Neural cell (in vitro differentiated cells): ENCODE measurements at regions not wholly inside any gene's neighbourhood (a gene's known extent, or its start where the extent isn't known, plus 50 kb on each side); places are given as distances from the start of the nearest gene placed in this dataset.

Source experiments
- H2AFZ ChIP-seq: fragments of 200-600, 300-800 bp; sonication (generic), shearing (Covaris generic); 2 replicates; pipeline ENCODE4 v1.6.0; 2014; ENCODE audit warnings: low read depth, mild to moderate bottlenecking, antibody characterized with exemption, low read length, moderate library complexity
- H3F3A ChIP-seq: fragments of 200-600 bp; shearing (Covaris generic); 2 replicates; pipeline ENCODE4 v1.6.1; 2016; ENCODE audit warnings: mild to moderate bottlenecking, moderate library complexity, mixed read lengths, antibody characterized with exemption, low read length; ENCODE audit not compliant: insufficient read depth, poor library complexity, severe bottlenecking
- H3K27ac ChIP-seq: fragments of 200-600, 300-800 bp; sonication (generic), shearing (Covaris generic); 2 replicates; pipeline ENCODE4 v1.5.1; 2014; ENCODE audit warnings: mild to moderate bottlenecking, low read length, moderate library complexity
- H3K27me3 ChIP-seq: fragments of 300-800, 200-600 bp; sonication (generic), shearing (Covaris generic); 2 replicates; pipeline ENCODE4 v1.6.0; 2014; ENCODE audit warnings: mild to moderate bottlenecking, low read depth, low read length, moderate library complexity; ENCODE audit not compliant: insufficient read depth
- H3K36me3 ChIP-seq: fragments of 300-800, 200-600 bp; sonication (generic), shearing (Covaris generic); 2 replicates; pipeline ENCODE4 v1.5.1; 2014; ENCODE audit warnings: mild to moderate bottlenecking, antibody characterized with exemption, low read length, moderate library complexity; ENCODE audit not compliant: insufficient read depth
- H3K4me2 ChIP-seq: fragments of 300-800, 200-600 bp; sonication (generic), shearing (Covaris generic); 2 replicates; pipeline ENCODE4 v1.6.0; 2014; ENCODE audit warnings: mild to moderate bottlenecking, low read length
- H3K4me3 ChIP-seq: fragments of 300-800, 200-600 bp; sonication (generic), shearing (Covaris generic); 2 replicates; pipeline ENCODE4 v1.5.1; 2014; ENCODE audit warnings: mild to moderate bottlenecking, low read length, moderate library complexity
- H3K79me2 ChIP-seq: fragments of 200-600 bp; shearing (Covaris generic); replicated peaks from 2 replicates; pipeline ENCODE4 v1.6.0; 2014; ENCODE audit warnings: mild to moderate bottlenecking, low read length, moderate library complexity; ENCODE audit not compliant: insufficient read depth
- H3K9ac ChIP-seq: fragments of 300-800, 200-600 bp; sonication (generic), shearing (Covaris generic); 2 replicates; pipeline ENCODE4 v1.6.1; 2016; ENCODE audit warnings: mild to moderate bottlenecking, low read length, mixed read lengths
- H3K9me2 ChIP-seq: fragments of 200-600 bp; shearing (Covaris generic); 2 replicates; pipeline ENCODE4 v1.6.1; 2016; ENCODE audit warnings: mild to moderate bottlenecking, low read length, mixed read lengths; ENCODE audit not compliant: insufficient read depth
- H3K9me3 ChIP-seq: fragments of 200-600, 300-800 bp; sonication (generic), shearing (Covaris generic); 2 replicates; pipeline ENCODE4 v1.6.1; 2016; ENCODE audit warnings: mild to moderate bottlenecking, mixed run types, low read length, moderate library complexity, mixed read lengths
- H4K20me1 ChIP-seq: fragments of 200-600 bp; shearing (Covaris generic); 2 replicates; pipeline ENCODE4 v1.6.1; 2016; ENCODE audit warnings: mild to moderate bottlenecking, mixed run types; ENCODE audit not compliant: insufficient read depth
- EP300 ChIP-seq: fragments of 450-650 bp; conservative IDR thresholded peaks from 2 replicates; pipeline ENCODE4 v1.6.1; 2014; ENCODE audit warnings: antibody characterized with exemption, mild to moderate bottlenecking, moderate library complexity; ENCODE audit not compliant: poor library complexity, severe bottlenecking
- EZH2 ChIP-seq: fragments of 200-600, 300-800 bp; shearing (Covaris generic), sonication (generic); IDR thresholded peaks from 2 replicates; pipeline ENCODE4 v1.6.1; 2014; ENCODE audit warnings: antibody characterized with exemption, low read length, borderline replicate concordance, mild to moderate bottlenecking; ENCODE audit not compliant: insufficient read depth, poor library complexity, severe bottlenecking
- MXI1 ChIP-seq: fragments of 450-650 bp; conservative IDR thresholded peaks from 2 replicates; pipeline ENCODE4 v1.6.1; 2014; ENCODE audit warnings: antibody characterized with exemption, mild to moderate bottlenecking; ENCODE audit not compliant: poor library complexity, severe bottlenecking
- POLR2AphosphoS5 ChIP-seq: IDR thresholded peaks from 2 replicates; pipeline ENCODE4 v1.6.1; 2012
- RAD21 ChIP-seq: fragments of 450-650 bp; conservative IDR thresholded peaks from 2 replicates; pipeline ENCODE4 v1.6.1; 2014; ENCODE audit warnings: antibody characterized with exemption, mild to moderate bottlenecking, moderate library complexity
- SMC3 ChIP-seq: fragments of 450-650 bp; conservative IDR thresholded peaks from 2 replicates; pipeline ENCODE4 v1.6.1; 2014; ENCODE audit warnings: antibody characterized with exemption, mild to moderate bottlenecking, moderate library complexity; ENCODE audit not compliant: poor library complexity
- TAF1 ChIP-seq: IDR thresholded peaks from 2 replicates; pipeline ENCODE4 v1.6.1; 2012; ENCODE audit warnings: low read depth
- TF ChIP-seq, protein P1 (sequence below): IDR thresholded peaks from 2 replicates; pipeline ENCODE4 v1.6.1; 2012; ENCODE audit warnings: borderline replicate concordance
- TF ChIP-seq, protein P2 (sequence below): fragments of 450-650 bp; IDR thresholded peaks from 2 replicates; pipeline ENCODE4 v1.5.1; 2014; ENCODE audit warnings: antibody characterized with exemption, mild to moderate bottlenecking, moderate library complexity; ENCODE audit not compliant: poor library complexity, severe bottlenecking

DNA sequence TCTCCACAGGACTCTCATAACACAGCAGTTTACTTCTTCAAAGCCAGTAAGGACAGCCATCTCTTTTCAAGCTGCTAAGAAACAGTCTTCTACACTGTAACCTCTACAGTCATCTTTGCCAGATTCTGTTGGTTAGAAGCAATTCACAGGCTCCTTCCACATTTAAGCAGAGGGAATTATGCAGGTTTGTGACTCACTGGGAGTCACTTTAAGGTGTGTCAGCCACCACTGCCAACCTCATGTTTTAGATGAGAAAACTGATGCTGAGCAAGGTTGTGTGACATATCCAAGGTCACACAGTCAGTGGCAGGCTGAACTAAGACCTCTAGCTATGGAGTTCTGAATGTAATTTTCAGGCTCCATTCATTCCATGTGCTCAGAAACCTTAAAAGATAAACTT, 143.5 kb downstream of the QDPR start:
- Histone ChIP-seq H3K36me3 (no peaks in the 10 kb centered on the region), H3K4me3 (no peak overlapping the region), H3F3A (no peaks in the 10 kb centered on the region), H2AFZ (no peak overlapping the region), H3K4me2 (no peak overlapping the region), H3K9me3 (no peaks in the 10 kb centered on the region), H3K9me2 (no peaks in the 10 kb centered on the region), H4K20me1 (no peaks in the 10 kb centered on the region), H3K27ac (no peak overlapping the region), H3K9ac (no peak overlapping the region), H3K27me3 (no peaks in the 10 kb centered on the region), H3K79me2 (no peaks in the 10 kb centered on the region)
- TF ChIP-seq POLR2AphosphoS5 (no peak), EZH2 (no peak), TAF1 (no peak), SMC3 (no peak)

DNA sequence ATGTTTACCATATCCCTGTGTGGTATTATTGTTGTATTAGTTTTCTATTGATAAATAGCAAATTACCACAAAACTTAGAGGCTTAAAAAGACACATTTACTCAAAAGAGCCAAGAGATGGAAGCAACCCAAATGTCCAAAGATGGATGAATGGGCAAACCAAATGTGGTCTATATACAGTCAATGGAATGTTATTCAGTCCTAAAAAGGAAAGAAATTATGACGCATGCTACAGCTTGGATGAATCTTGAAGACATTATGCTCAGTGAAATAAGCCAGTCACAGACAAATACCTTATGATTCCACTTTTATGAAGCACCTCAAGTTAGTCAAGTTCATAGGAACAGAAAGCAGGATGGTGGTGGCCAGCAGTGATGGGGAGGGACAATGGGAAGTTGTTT, 144.7 kb downstream of the QDPR start:
- Histone ChIP-seq H3K27ac (no peak overlapping the region), H3K27me3 (no peaks in the 10 kb centered on the region), H2AFZ (no peak overlapping the region), H3K9ac (no peak overlapping the region), H3K9me3 (no peaks in the 10 kb centered on the region), H4K20me1 (no peaks in the 10 kb centered on the region), H3K79me2 (no peaks in the 10 kb centered on the region), H3K9me2 (no peaks in the 10 kb centered on the region), H3K4me2 (no peak overlapping the region), H3F3A (no peaks in the 10 kb centered on the region), H3K36me3 (no peaks in the 10 kb centered on the region), H3K4me3 (no peak overlapping the region)
- TF ChIP-seq SMC3 (no peak), EP300 (no peak), POLR2AphosphoS5 (no peak), EZH2 (no peak), RAD21 (no peak), TAF1 (no peak)
- TF ChIP-seq, protein P1, sequence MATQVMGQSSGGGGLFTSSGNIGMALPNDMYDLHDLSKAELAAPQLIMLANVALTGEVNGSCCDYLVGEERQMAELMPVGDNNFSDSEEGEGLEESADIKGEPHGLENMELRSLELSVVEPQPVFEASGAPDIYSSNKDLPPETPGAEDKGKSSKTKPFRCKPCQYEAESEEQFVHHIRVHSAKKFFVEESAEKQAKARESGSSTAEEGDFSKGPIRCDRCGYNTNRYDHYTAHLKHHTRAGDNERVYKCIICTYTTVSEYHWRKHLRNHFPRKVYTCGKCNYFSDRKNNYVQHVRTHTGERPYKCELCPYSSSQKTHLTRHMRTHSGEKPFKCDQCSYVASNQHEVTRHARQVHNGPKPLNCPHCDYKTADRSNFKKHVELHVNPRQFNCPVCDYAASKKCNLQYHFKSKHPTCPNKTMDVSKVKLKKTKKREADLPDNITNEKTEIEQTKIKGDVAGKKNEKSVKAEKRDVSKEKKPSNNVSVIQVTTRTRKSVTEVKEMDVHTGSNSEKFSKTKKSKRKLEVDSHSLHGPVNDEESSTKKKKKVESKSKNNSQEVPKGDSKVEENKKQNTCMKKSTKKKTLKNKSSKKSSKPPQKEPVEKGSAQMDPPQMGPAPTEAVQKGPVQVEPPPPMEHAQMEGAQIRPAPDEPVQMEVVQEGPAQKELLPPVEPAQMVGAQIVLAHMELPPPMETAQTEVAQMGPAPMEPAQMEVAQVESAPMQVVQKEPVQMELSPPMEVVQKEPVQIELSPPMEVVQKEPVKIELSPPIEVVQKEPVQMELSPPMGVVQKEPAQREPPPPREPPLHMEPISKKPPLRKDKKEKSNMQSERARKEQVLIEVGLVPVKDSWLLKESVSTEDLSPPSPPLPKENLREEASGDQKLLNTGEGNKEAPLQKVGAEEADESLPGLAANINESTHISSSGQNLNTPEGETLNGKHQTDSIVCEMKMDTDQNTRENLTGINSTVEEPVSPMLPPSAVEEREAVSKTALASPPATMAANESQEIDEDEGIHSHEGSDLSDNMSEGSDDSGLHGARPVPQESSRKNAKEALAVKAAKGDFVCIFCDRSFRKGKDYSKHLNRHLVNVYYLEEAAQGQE = no peak

DNA sequence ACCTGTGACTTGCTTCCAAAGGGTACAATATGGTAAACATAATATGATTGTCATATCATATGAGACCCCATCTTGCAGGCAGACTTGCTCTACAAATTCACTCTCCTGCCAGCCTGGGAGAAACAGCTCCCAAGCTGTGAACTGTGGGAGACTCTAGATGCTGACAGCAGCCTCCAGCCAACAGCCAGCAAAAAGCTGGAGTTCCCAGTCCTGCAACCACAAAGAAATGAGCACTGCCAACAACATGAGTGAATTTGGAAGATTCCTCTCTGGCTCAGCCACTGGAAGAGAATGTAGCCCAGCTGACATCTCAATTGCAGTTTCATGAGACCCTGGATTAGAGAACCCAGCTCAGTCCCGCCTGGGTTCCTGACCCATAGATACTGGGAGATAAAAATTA, 145.4 kb downstream of the QDPR start:
- no peaks in the 10 kb centered on the region for H3K9me3 ChIP-seq
- H3K4me3 ChIP-seq = no peak overlapping the region
- H3K36me3 ChIP-seq = no peaks in the 10 kb centered on the region
- no peaks in the 10 kb centered on the region for H3K79me2 ChIP-seq
- no peaks in the 10 kb centered on the region for H4K20me1 ChIP-seq
- H2AFZ ChIP-seq = no peak overlapping the region
- TF ChIP-seq RAD21 (no peak), SMC3 (no peak), MXI1 (no peak), EZH2 (no peak), TAF1 (no peak)
- TF ChIP-seq, protein P2, sequence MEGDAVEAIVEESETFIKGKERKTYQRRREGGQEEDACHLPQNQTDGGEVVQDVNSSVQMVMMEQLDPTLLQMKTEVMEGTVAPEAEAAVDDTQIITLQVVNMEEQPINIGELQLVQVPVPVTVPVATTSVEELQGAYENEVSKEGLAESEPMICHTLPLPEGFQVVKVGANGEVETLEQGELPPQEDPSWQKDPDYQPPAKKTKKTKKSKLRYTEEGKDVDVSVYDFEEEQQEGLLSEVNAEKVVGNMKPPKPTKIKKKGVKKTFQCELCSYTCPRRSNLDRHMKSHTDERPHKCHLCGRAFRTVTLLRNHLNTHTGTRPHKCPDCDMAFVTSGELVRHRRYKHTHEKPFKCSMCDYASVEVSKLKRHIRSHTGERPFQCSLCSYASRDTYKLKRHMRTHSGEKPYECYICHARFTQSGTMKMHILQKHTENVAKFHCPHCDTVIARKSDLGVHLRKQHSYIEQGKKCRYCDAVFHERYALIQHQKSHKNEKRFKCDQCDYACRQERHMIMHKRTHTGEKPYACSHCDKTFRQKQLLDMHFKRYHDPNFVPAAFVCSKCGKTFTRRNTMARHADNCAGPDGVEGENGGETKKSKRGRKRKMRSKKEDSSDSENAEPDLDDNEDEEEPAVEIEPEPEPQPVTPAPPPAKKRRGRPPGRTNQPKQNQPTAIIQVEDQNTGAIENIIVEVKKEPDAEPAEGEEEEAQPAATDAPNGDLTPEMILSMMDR = no peak
- H3K4me2 ChIP-seq = no peak overlapping the region
- no peaks in the 10 kb centered on the region for H3K9me2 ChIP-seq
- H3F3A ChIP-seq = no peaks in the 10 kb centered on the region
- no peak overlapping the region for H3K27ac ChIP-seq
- H3K27me3 ChIP-seq = no peaks in the 10 kb centered on the region
- no peak overlapping the region for H3K9ac ChIP-seq
